ENCODE measurements at regions not wholly inside any gene's neighbourhood (a gene's known extent, or its start where the extent isn't known, plus 50 kb on each side); places are given as distances from the start of the nearest gene placed in this dataset.

DNA sequence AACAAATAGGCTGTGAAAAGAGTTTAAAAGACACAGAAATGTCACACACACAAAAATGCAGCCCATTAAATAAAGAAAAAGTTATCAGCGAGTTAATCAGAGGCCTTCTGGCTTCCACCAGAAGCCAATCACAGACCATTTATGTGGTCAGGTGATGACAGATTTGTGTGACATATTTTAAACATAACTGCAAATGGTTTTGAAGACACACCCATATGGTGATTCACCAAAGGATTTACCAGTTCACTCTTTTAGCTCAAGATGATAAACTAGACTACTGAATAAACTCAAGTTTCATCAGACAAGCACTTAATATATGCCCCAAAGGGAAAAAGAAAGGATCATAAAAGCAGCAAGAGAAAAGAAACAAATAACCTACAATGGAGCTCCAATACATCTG is 181.2 kb downstream of the SPANXN4 start:
- DNase-seq: no peak
- H3K9me3 ChIP-seq (ENCODE audit: insufficient read depth, low read depth): no peaks in the 10 kb centered on the region
- H2AFZ ChIP-seq: no peak overlapping the region
- no peaks in the 10 kb centered on the region for H4K20me1 ChIP-seq (ENCODE audit: insufficient read depth)
- no peaks in the 10 kb centered on the region for H3K9me2 ChIP-seq (ENCODE audit: insufficient read depth)
- H3K4me3 ChIP-seq: no peak overlapping the region
- no peak overlapping the region for H3K27ac ChIP-seq
- BruUV-seq (replicated peaks): no TSS peak
- no peaks in the 10 kb centered on the region for H3K4me1 ChIP-seq (replicated peaks; ENCODE audit: insufficient read depth)
- no peak overlapping the region for H3K4me2 ChIP-seq
- no peaks in the 10 kb centered on the region for H3K79me2 ChIP-seq (ENCODE audit: low read depth)
- TF ChIP-seq EZH2 (IDR thresholded peaks at IDR 0.05; ENCODE audit: low read depth) (no peak), CTCF (conservative IDR thresholded peaks at IDR 0.05) (no peak)
- intact Hi-C loops (cut with micrococcal nuclease; ENCODE audit: unreplicated experiment): no loop called here
- CTCF ChIA-PET: no interaction called here
- POLR2A ChIA-PET (ENCODE audit: unreplicated experiment): no interaction called here
- no peaks in the 10 kb centered on the region for H3F3A ChIP-seq (ENCODE audit: insufficient read depth, low read depth)
- H3K36me3 ChIP-seq (ENCODE audit: low read depth): no peaks in the 10 kb centered on the region
- no peaks in the 10 kb centered on the region for H3K27me3 ChIP-seq (ENCODE audit: insufficient read depth, low read depth)

- CTCF ChIA-PET: no interaction called here
- H3K4me3 ChIP-seq: no peak overlapping the region
- intact Hi-C loops (cut with micrococcal nuclease; ENCODE audit: unreplicated experiment): no loop called here
- no peak overlapping the region for H2AFZ ChIP-seq
- no peaks in the 10 kb centered on the region for H3K4me1 ChIP-seq (replicated peaks; ENCODE audit: insufficient read depth)
- no peaks in the 10 kb centered on the region for H3K27me3 ChIP-seq (ENCODE audit: insufficient read depth, low read depth)
- BruUV-seq (replicated peaks): no TSS peak
- no peak overlapping the region for H3K4me2 ChIP-seq
- H3K36me3 ChIP-seq (ENCODE audit: low read depth): no peaks in the 10 kb centered on the region
- H4K20me1 ChIP-seq (ENCODE audit: insufficient read depth): no peaks in the 10 kb centered on the region
- H3K9me3 ChIP-seq (ENCODE audit: insufficient read depth, low read depth): peaks cover 3% of the 10 kb centered on the region; the same call in 1 of the 2 replicates
- POLR2A ChIA-PET (ENCODE audit: unreplicated experiment): no interaction called here
- H3K9me2 ChIP-seq (ENCODE audit: insufficient read depth): no peaks in the 10 kb centered on the region
- no peak overlapping the region for H3K27ac ChIP-seq
- DNase-seq: no peak
- no peaks in the 10 kb centered on the region for H3F3A ChIP-seq (ENCODE audit: insufficient read depth, low read depth)
- no peaks in the 10 kb centered on the region for H3K79me2 ChIP-seq (ENCODE audit: low read depth)
- no peak for TF ChIP-seq EZH2 (IDR thresholded peaks at IDR 0.05; ENCODE audit: low read depth)
Measured at GRCh38 chrX:143171703-143172102, 146.0 kb downstream of the SPANXN4 start.

GRCh38 chrX:143165778-143166177 is 140.1 kb downstream of the SPANXN4 start:
- no peaks in the 10 kb centered on the region for H3F3A ChIP-seq (ENCODE audit: insufficient read depth, low read depth)
- CTCF ChIA-PET: no interaction called here
- no peak overlapping the region for H2AFZ ChIP-seq
- intact Hi-C loops (cut with micrococcal nuclease; ENCODE audit: unreplicated experiment): no loop called here
- TF ChIP-seq CTCF (conservative IDR thresholded peaks at IDR 0.05) (no peak), EZH2 (IDR thresholded peaks at IDR 0.05; ENCODE audit: low read depth) (no peak)
- no peaks in the 10 kb centered on the region for H3K9me2 ChIP-seq (ENCODE audit: insufficient read depth)
- no peak for DNase-seq
- H3K27me3 ChIP-seq (ENCODE audit: insufficient read depth, low read depth): no peaks in the 10 kb centered on the region
- no peak overlapping the region for H3K4me3 ChIP-seq
- no peak overlapping the region for H3K4me2 ChIP-seq
- no peaks in the 10 kb centered on the region for H3K9me3 ChIP-seq (ENCODE audit: insufficient read depth, low read depth)
- H3K4me1 ChIP-seq (replicated peaks; ENCODE audit: insufficient read depth): no peaks in the 10 kb centered on the region
- no TSS peak for BruUV-seq (replicated peaks)
- POLR2A ChIA-PET (ENCODE audit: unreplicated experiment): no interaction called here
- no peaks in the 10 kb centered on the region for H3K79me2 ChIP-seq (ENCODE audit: low read depth)
- no peak overlapping the region for H3K27ac ChIP-seq
- H4K20me1 ChIP-seq (ENCODE audit: insufficient read depth): no peaks in the 10 kb centered on the region
- H3K36me3 ChIP-seq (ENCODE audit: low read depth): no peaks in the 10 kb centered on the region

DNA sequence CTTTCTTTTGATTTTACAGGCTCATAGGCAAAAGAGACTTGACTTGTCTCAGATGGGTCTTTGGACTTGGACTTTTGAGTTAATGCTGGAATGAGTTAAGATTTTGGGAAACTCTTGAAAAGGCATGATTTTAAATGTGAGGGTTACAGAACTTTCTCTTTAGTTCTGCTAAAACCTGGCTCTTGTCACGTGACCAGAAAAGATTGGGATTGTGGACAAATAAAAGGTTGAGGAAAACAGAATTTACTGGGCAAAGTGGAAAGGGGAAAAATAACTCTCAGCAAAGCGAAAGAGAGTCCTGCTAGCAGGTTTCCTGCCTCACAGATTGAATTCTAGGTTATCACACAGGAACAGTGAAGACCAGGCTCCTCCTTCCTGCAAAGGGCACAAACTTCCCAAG is 114.0 kb downstream of the SPANXN4 start:
- H3K4me2 ChIP-seq: no peak overlapping the region
- no peaks in the 10 kb centered on the region for H3K9me3 ChIP-seq (ENCODE audit: insufficient read depth, low read depth)
- intact Hi-C loops (cut with micrococcal nuclease; ENCODE audit: unreplicated experiment): no loop called here
- BruUV-seq (replicated peaks): no TSS peak
- no peaks in the 10 kb centered on the region for H3K4me1 ChIP-seq (replicated peaks; ENCODE audit: insufficient read depth)
- H3K27me3 ChIP-seq (ENCODE audit: insufficient read depth, low read depth): no peaks in the 10 kb centered on the region
- no peaks in the 10 kb centered on the region for H3K36me3 ChIP-seq (ENCODE audit: low read depth)
- no peaks in the 10 kb centered on the region for H3K9me2 ChIP-seq (ENCODE audit: insufficient read depth)
- H2AFZ ChIP-seq: no peak overlapping the region
- CTCF ChIA-PET: no interaction called here
- H3K4me3 ChIP-seq: no peak overlapping the region
- H3K27ac ChIP-seq: no peak overlapping the region
- H4K20me1 ChIP-seq (ENCODE audit: insufficient read depth): no peaks in the 10 kb centered on the region
- H3K79me2 ChIP-seq (ENCODE audit: low read depth): no peaks in the 10 kb centered on the region
- H3F3A ChIP-seq (ENCODE audit: insufficient read depth, low read depth): no peaks in the 10 kb centered on the region
- no peak for TF ChIP-seq CTCF (conservative IDR thresholded peaks at IDR 0.05)
- no peak for TF ChIP-seq EZH2 (IDR thresholded peaks at IDR 0.05; ENCODE audit: low read depth)
- POLR2A ChIA-PET (ENCODE audit: unreplicated experiment): no interaction called here
- no peak for DNase-seq
